ENCODE measurements at regions not wholly inside any gene's neighbourhood (a gene's known extent, or its start where the extent isn't known, plus 50 kb on each side); places are given as distances from the start of the nearest gene placed in this dataset.

DNA sequence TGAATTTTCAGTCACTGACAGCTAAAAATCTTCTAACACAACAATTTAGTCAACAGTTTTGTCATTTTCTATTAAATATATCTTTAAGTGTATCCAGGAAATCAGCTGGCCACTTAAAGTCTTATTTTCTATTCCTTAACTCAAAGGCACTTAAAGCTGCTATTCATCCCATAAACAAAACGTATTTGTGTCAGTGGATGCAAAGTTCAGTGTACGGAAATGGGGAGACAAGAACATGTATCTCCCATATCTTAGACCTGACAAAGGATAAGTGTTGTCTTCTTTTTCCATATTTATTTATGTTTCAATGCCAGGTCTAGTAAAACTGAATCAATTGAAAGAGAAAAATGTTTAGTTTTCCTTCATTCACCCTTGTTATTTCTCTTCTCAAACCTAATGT lies 409.8 kb upstream of the KLHL1 start:
- no peak for TF ChIP-seq POLR2AphosphoS5 (IDR thresholded peaks at IDR 0.05)
- TF ChIP-seq, protein P1, sequence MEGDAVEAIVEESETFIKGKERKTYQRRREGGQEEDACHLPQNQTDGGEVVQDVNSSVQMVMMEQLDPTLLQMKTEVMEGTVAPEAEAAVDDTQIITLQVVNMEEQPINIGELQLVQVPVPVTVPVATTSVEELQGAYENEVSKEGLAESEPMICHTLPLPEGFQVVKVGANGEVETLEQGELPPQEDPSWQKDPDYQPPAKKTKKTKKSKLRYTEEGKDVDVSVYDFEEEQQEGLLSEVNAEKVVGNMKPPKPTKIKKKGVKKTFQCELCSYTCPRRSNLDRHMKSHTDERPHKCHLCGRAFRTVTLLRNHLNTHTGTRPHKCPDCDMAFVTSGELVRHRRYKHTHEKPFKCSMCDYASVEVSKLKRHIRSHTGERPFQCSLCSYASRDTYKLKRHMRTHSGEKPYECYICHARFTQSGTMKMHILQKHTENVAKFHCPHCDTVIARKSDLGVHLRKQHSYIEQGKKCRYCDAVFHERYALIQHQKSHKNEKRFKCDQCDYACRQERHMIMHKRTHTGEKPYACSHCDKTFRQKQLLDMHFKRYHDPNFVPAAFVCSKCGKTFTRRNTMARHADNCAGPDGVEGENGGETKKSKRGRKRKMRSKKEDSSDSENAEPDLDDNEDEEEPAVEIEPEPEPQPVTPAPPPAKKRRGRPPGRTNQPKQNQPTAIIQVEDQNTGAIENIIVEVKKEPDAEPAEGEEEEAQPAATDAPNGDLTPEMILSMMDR (IDR thresholded peaks at IDR 0.05) = no peak
- TF ChIP-seq POLR2A (IDR thresholded peaks at IDR 0.05; ENCODE audit: low read depth) = no peak
- TF ChIP-seq EP300 (IDR thresholded peaks at IDR 0.05) = no peak

Data from esophagus muscularis mucosa (tissue), 4 donors.